Lower lobe of right lung (tissue), 2 donors: ENCODE measurements at regions not wholly inside any gene's neighbourhood (a gene's known extent, or its start where the extent isn't known, plus 50 kb on each side); places are given as distances from the start of the nearest gene placed in this dataset.

ENCODE experiments used
- ATAC-seq, 2 donors: fragments of 200-7000 bp; cut with Tn5 transposase; one replicate each; pipeline ENCODE4 v1.9.1; 2020 to 2022; ENCODE audit warnings: mild to moderate bottlenecking in 2 of 2, moderate library complexity in 2 of 2
- DNase-seq: peaks from one replicate; pipeline ENCODE4 v3.0.0-alpha.2; 2020
- H3K27ac ChIP-seq: fragments of 200-600 bp; one replicate; pipeline ENCODE4 v1.8.0; 2022
- H3K27me3 ChIP-seq: fragments of 200-600 bp; one replicate; pipeline ENCODE4 v1.8.0; 2022; ENCODE audit warnings: low read depth
- H3K36me3 ChIP-seq: fragments of 200-600 bp; one replicate; pipeline ENCODE4 v1.8.0; 2022; ENCODE audit warnings: mild to moderate bottlenecking
- H3K4me1 ChIP-seq: fragments of 200-600 bp; one replicate; pipeline ENCODE4 v1.8.0; 2022
- H3K4me3 ChIP-seq: fragments of 200-600 bp; one replicate; pipeline ENCODE4 v1.8.0; 2022; ENCODE audit warnings: mild to moderate bottlenecking
- H3K9me3 ChIP-seq: fragments of 200-600 bp; one replicate; pipeline ENCODE4 v1.8.0; 2022
- CTCF ChIP-seq: fragments of 200-600 bp; IDR thresholded peaks from one replicate; pipeline ENCODE4 v1.8.0; 2022; ENCODE audit warnings: antibody characterized with exemption, mild to moderate bottlenecking
- intact Hi-C: fragments of 100-400 bp; cut with DNase I; formaldehyde crosslinking; loops from one replicate; pipeline ENCODE4 v1.11.0; 2022
- donor health status: DM: no; HTN: yes; CAD: no; lungs with severe emphysema.

GRCh38 chr10:88045656-88046415 lies 182.4 kb downstream of the PTEN start:
- no peak for DNase-seq
- Histone ChIP-seq H3K36me3 (no peaks in the 10 kb centered on the region), H3K27ac (peak overlapping the region; percentile 20), H3K4me3 (no peak overlapping the region), H3K4me1 (peaks cover 28% of the 10 kb centered on the region), H3K9me3 (no peaks in the 10 kb centered on the region), H3K27me3 (no peaks in the 10 kb centered on the region)
- no peak for TF ChIP-seq CTCF
- intact Hi-C loops: no loop called here
- ATAC-seq: no peak

DNA sequence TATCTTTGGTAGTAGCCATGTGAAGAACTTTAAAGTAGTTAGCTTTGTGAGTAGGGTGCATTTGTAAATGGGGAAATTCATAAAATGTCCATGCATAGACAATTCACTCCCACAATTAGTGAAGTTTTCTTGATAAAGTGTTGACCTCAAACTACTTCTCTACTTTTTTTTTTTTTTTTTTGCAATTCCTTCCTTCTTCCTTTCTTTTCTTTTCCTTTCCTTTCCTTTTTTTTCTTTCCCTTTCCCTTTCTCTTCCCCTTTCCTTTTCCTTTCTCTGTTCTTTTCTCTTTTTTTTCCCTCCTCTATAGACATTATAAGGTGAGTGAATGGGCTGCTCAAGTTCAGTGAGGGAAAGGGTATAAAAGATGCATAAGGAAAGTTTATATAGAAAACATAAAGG lies 184.2 kb downstream of the PTEN start:
- intact Hi-C loops: no loop called here
- ATAC-seq: no peak
- Histone ChIP-seq H3K27ac (no peak overlapping the region), H3K27me3 (no peaks in the 10 kb centered on the region), H3K9me3 (no peaks in the 10 kb centered on the region), H3K4me1 (peaks cover 13% of the 10 kb centered on the region), H3K36me3 (no peaks in the 10 kb centered on the region), H3K4me3 (no peak overlapping the region)
- TF ChIP-seq CTCF: no peak
- DNase-seq: no peak

GRCh38 chr10:88048312-88048711 lies 184.9 kb downstream of the PTEN start:
- TF ChIP-seq CTCF: no peak
- H3K4me1 ChIP-seq: peaks cover 7% of the 10 kb centered on the region
- H3K27me3 ChIP-seq: no peaks in the 10 kb centered on the region
- H3K9me3 ChIP-seq: no peaks in the 10 kb centered on the region
- H3K4me3 ChIP-seq: no peak overlapping the region
- no peak overlapping the region for H3K27ac ChIP-seq
- H3K36me3 ChIP-seq: no peaks in the 10 kb centered on the region
- DNase-seq: no peak
- ATAC-seq: no peak
- intact Hi-C loops: no loop called here

DNA sequence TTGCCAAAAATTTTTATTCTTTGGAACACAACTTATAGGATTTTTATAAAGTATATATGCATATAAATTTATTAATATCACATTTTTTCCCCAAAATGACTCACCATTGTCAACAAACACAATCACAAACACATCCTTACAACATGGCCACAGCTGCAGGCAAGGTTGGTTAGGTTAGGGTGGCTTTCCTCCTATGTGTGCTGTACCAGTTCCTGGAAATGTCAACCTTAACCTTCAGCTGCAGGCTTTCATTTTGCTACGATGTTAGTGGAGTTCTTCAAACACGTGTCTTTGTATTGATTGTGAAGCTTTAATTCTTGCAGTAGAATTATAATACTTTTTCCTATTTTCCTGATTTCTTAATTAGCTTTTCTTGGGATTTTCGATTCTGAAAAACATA lies 185.8 kb downstream of the PTEN start:
- ATAC-seq (no peak), DNase-seq (no peak)
- no peaks in the 10 kb centered on the region for H3K36me3 ChIP-seq
- no peak overlapping the region for H3K4me3 ChIP-seq
- no peaks in the 10 kb centered on the region for H3K27me3 ChIP-seq
- intact Hi-C loops: no loop called here
- H3K27ac ChIP-seq: no peak overlapping the region
- H3K9me3 ChIP-seq: no peaks in the 10 kb centered on the region
- peaks cover 5% of the 10 kb centered on the region for H3K4me1 ChIP-seq
- TF ChIP-seq CTCF: no peak

DNA sequence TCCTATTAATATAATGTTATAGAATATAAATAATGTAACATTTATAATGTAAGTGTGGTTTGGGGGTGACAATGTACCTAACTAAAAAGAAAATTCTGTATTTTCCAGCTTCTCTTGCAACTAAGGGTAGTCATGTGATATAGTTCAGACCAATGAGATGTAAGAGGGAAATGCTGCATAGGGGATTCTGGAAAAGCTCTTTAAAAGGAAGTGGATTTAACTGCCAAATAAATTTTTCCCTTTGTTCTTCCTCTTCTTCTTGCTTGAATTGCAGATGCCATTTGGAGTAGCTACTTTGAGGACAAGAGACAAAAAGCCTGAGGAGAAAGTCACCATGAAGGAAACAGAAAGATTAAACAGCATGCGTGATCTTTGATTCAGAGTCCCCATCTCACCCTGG lies 194.3 kb downstream of the PTEN start:
- Histone ChIP-seq H3K9me3 (no peaks in the 10 kb centered on the region), H3K4me1 (peaks cover 11% of the 10 kb centered on the region), H3K36me3 (no peaks in the 10 kb centered on the region), H3K27me3 (no peaks in the 10 kb centered on the region), H3K4me3 (no peak overlapping the region), H3K27ac (no peak overlapping the region)
- no peak for TF ChIP-seq CTCF
- ATAC-seq: no peak
- no peak for DNase-seq
- intact Hi-C loops: no loop called here
